HG02938 (cell line): ENCODE measurements at regions not wholly inside any gene's neighbourhood (a gene's known extent, or its start where the extent isn't known, plus 50 kb on each side); places are given as distances from the start of the nearest gene placed in this dataset.
"Not testable (repeated sequence)": the region's sequence is repeated elsewhere in the genome, so short reads cannot be mapped to it uniquely, and the experiment has no call there.

ENCODE experiments used
- ATAC-seq: cut with Tn5 transposase; IDR thresholded peaks from one replicate; pipeline ENCODE4 v1.9.1; 2021; ENCODE audit warnings: mild to moderate bottlenecking, moderate library complexity; ENCODE audit not compliant: unreplicated experiment

- no peak for ATAC-seq
These were observed 2003.8 kb upstream of the CDH9 start for GRCh38 chr5:29042152-29042551.

GRCh38 chr5:29040404-29040803 is 2002.0 kb upstream of the CDH9 start:
- ATAC-seq = no peak

- ATAC-seq = no peak
These were observed 2001.6 kb upstream of the CDH9 start for GRCh38 chr5:29039994-29040393.

- ATAC-seq = no peak
These were observed 1999.3 kb upstream of the CDH9 start for GRCh38 chr5:29037716-29038115.

GRCh38 chr5:29024052-29024451 is 1985.7 kb upstream of the CDH9 start:
- ATAC-seq = no peak

- no peak for ATAC-seq
These were observed 1985.2 kb upstream of the CDH9 start for GRCh38 chr5:29023541-29023940.

- ATAC-seq = no peak
These were observed 1979.1 kb upstream of the CDH9 start for GRCh38 chr5:29017501-29017900.

- ATAC-seq = no peak
These were observed 1977.7 kb upstream of the CDH9 start for GRCh38 chr5:29016067-29016466.

- ATAC-seq = no peak
These were observed 1977.1 kb upstream of the CDH9 start for GRCh38 chr5:29015523-29015922.

- no peak for ATAC-seq
These were observed 1967.0 kb upstream of the CDH9 start for GRCh38 chr5:29005386-29005785.

GRCh38 chr5:29002481-29002880 is 1964.1 kb upstream of the CDH9 start:
- no peak for ATAC-seq

GRCh38 chr5:29001666-29002065 is 1963.3 kb upstream of the CDH9 start:
- ATAC-seq = no peak

- no peak for ATAC-seq
These were observed 1946.3 kb upstream of the CDH9 start for GRCh38 chr5:28984639-28985038.

- no peak for ATAC-seq
These were observed 1937.1 kb upstream of the CDH9 start for GRCh38 chr5:28975508-28975907.

GRCh38 chr5:28967848-28968247 is 1929.5 kb upstream of the CDH9 start:
- no peak for ATAC-seq

GRCh38 chr5:28961816-28962215 is 1923.4 kb upstream of the CDH9 start:
- ATAC-seq = no peak

- ATAC-seq = no peak
These were observed 1920.2 kb upstream of the CDH9 start for GRCh38 chr5:28958581-28958980.

- no peak for ATAC-seq
These were observed 1919.1 kb upstream of the CDH9 start for GRCh38 chr5:28957450-28957849.

GRCh38 chr5:28954074-28954473 is 1915.7 kb upstream of the CDH9 start:
- no peak for ATAC-seq

GRCh38 chr5:28947865-28948264 is 1909.5 kb upstream of the CDH9 start:
- no peak for ATAC-seq

GRCh38 chr5:28945859-28946258 is 1907.5 kb upstream of the CDH9 start:
- no peak for ATAC-seq

GRCh38 chr5:28929366-28929765 is 1891.0 kb upstream of the CDH9 start:
- not testable (repeated sequence) for ATAC-seq

- not testable (repeated sequence) for ATAC-seq
These were observed 1890.0 kb upstream of the CDH9 start for GRCh38 chr5:28928327-28928790.
